ENCODE measurements at regions not wholly inside any gene's neighbourhood (a gene's known extent, or its start where the extent isn't known, plus 50 kb on each side); places are given as distances from the start of the nearest gene placed in this dataset.

DNA sequence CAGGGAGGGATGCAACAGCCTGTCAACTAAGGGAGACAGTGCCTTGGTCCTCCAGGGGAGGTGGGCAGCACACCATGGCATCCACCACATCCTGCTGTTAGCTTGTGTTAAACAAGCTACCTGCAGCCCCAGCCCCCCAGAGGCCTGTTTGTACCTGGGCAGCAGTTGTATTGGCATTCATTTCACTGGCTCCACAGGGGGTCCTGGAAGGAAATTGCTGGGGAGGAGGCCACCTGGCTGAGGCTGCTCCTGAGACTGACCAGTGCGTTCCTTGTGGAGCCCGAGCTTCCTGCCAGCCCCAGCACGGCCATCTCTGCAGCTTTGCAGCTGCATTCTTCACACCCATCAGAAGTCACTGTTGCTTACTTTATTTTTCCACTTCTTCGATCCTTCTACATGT is 479.9 kb downstream of the INSC start:
- CTCF ChIA-PET (ENCODE audit: low intra/inter-chr PET ratio) = no interaction called here
- no peak for FAIRE-seq
- TF ChIP-seq, protein P1, sequence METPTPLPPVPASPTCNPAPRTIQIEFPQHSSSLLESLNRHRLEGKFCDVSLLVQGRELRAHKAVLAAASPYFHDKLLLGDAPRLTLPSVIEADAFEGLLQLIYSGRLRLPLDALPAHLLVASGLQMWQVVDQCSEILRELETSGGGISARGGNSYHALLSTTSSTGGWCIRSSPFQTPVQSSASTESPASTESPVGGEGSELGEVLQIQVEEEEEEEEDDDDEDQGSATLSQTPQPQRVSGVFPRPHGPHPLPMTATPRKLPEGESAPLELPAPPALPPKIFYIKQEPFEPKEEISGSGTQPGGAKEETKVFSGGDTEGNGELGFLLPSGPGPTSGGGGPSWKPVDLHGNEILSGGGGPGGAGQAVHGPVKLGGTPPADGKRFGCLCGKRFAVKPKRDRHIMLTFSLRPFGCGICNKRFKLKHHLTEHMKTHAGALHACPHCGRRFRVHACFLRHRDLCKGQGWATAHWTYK (CRISPR knock-in tag; IDR thresholded peaks at IDR 0.05) = no peak
- TF ChIP-seq E2F8 (IDR thresholded peaks at IDR 0.05; ENCODE audit: low read depth, partially characterized antibody) (no peak), ZNF140 (CRISPR knock-in tag; IDR thresholded peaks at IDR 0.05) (no peak), RBFOX2 (IDR thresholded peaks at IDR 0.05; ENCODE audit: low read depth, low read length) (no peak), MYNN (IDR thresholded peaks at IDR 0.05) (no peak), MYNN (CRISPR knock-in tag; IDR thresholded peaks at IDR 0.05) (no peak)
- TF ChIP-seq, protein P2, sequence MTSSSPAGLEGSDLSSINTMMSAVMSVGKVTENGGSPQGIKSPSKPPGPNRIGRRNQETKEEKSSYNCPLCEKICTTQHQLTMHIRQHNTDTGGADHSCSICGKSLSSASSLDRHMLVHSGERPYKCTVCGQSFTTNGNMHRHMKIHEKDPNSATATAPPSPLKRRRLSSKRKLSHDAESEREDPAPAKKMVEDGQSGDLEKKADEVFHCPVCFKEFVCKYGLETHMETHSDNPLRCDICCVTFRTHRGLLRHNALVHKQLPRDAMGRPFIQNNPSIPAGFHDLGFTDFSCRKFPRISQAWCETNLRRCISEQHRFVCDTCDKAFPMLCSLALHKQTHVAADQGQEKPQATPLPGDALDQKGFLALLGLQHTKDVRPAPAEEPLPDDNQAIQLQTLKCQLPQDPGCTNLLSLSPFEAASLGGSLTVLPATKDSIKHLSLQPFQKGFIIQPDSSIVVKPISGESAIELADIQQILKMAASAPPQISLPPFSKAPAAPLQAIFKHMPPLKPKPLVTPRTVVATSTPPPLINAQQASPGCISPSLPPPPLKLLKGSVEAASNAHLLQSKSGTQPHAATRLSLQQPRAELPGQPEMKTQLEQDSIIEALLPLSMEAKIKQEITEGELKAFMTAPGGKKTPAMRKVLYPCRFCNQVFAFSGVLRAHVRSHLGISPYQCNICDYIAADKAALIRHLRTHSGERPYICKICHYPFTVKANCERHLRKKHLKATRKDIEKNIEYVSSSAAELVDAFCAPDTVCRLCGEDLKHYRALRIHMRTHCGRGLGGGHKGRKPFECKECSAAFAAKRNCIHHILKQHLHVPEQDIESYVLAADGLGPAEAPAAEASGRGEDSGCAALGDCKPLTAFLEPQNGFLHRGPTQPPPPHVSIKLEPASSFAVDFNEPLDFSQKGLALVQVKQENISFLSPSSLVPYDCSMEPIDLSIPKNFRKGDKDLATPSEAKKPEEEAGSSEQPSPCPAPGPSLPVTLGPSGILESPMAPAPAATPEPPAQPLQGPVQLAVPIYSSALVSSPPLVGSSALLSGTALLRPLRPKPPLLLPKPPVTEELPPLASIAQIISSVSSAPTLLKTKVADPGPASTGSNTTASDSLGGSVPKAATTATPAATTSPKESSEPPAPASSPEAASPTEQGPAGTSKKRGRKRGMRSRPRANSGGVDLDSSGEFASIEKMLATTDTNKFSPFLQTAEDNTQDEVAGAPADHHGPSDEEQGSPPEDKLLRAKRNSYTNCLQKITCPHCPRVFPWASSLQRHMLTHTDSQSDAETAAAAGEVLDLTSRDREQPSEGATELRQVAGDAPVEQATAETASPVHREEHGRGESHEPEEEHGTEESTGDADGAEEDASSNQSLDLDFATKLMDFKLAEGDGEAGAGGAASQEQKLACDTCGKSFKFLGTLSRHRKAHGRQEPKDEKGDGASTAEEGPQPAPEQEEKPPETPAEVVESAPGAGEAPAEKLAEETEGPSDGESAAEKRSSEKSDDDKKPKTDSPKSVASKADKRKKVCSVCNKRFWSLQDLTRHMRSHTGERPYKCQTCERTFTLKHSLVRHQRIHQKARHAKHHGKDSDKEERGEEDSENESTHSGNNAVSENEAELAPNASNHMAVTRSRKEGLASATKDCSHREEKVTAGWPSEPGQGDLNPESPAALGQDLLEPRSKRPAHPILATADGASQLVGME (CRISPR knock-in tag; IDR thresholded peaks at IDR 0.05) = no peak

More for the DNA sequence above, 479.9 kb downstream of the INSC start:
- H3K9me3 ChIP-seq (replicated peaks; ENCODE audit: control insufficient read depth, insufficient read depth, low read depth, low read length) = no peaks in the 10 kb centered on the region
- H3K4me2 ChIP-seq (ENCODE audit: insufficient read depth, low read length) = no peak overlapping the region
- no TSS peak for BruUV-seq (replicated peaks)
- H4K20me1 ChIP-seq (replicated peaks; ENCODE audit: control insufficient read depth, insufficient read depth, low read length) = no peaks in the 10 kb centered on the region
- in situ Hi-C loops (cut with MboI) = no loop called here
- no peak overlapping the region for H2AFZ ChIP-seq (ENCODE audit: low read depth, low read length)
- no peaks in the 10 kb centered on the region; a peak in 1 of 5 replicates for H3K4me1 ChIP-seq (replicated peaks in 1 of 2; ENCODE audit: control insufficient read depth in 2 of 2, insufficient read depth in 2 of 2, low read length in 2 of 2)
- no peaks in the 10 kb centered on the region for H3K36me3 ChIP-seq (ENCODE audit: control insufficient read depth, insufficient read depth, low read length)
- no peaks in the 10 kb centered on the region for H3K79me2 ChIP-seq (ENCODE audit: control insufficient read depth, insufficient read depth, low read length)
- no peak overlapping the region for H3K27ac ChIP-seq (ENCODE audit: extremely low read depth, low read depth, low read length)
- no peak overlapping the region for H3K4me3 ChIP-seq
- intact Hi-C loops (cut with micrococcal nuclease) = no loop called here
- no peaks in the 10 kb centered on the region for H3K27me3 ChIP-seq (ENCODE audit: control insufficient read depth in 2 of 2, insufficient read depth in 2 of 2, low read length in 2 of 2)
- DNase-seq (ENCODE audit: extremely low read depth in 1 of 4, low spot score in 3 of 4) (no peak), ATAC-seq (no peak)
- H3K9me1 ChIP-seq (ENCODE audit: control insufficient read depth, insufficient read depth, low read length) = no peaks in the 10 kb centered on the region
- POLR2A ChIA-PET = interaction anchor here (1.1 kb wide), 1 partner anchor 16 kb away, joined by 3 read pairs; no protein-coding TSS in a partner anchor
- WGBS (ENCODE audit: insufficient coverage, low coverage, missing lambda C conversion rate) = 6% methylated on average over 4 of the region's 4 CpGs
- no peak overlapping the region for H3K9ac ChIP-seq (ENCODE audit: insufficient read depth in 1 of 2, low read depth in 2 of 2, low read length in 2 of 2)
